GM13976 (cell line): ENCODE measurements at regions not wholly inside any gene's neighbourhood (a gene's known extent, or its start where the extent isn't known, plus 50 kb on each side); places are given as distances from the start of the nearest gene placed in this dataset.
"Not testable (repeated sequence)": the region's sequence is repeated elsewhere in the genome, so short reads cannot be mapped to it uniquely, and the experiment has no call there.

Source experiments
- DNase-seq: peaks from one replicate; pipeline ENCODE4 v3.0.0; 2012; ENCODE audit warnings: low spot score
- CTCF ChIP-seq: IDR thresholded peaks from 2 replicates; pipeline ENCODE4 v1.5.1; 2012; ENCODE audit warnings: borderline replicate concordance, mild to moderate bottlenecking; ENCODE audit not compliant: insufficient read depth; ENCODE audit errors: extremely low read depth, missing control alignments, control extremely low read depth
- in situ Hi-C: fragments of 300-500 bp; cut with MboI; formaldehyde crosslinking; loops from one replicate; pipeline ENCODE4 v1.12.0; 2022; ENCODE audit warnings: low sequenced_read_pairs, mixed read lengths, inconsistent platforms; ENCODE audit not compliant: unreplicated experiment

GRCh38 chr11:97895572-97895971 is 1125.2 kb upstream of the CNTN5 start:
- TF ChIP-seq CTCF = no peak
- no peak for DNase-seq
- in situ Hi-C loops = no loop called here

- DNase-seq = no peak
- in situ Hi-C loops = no loop called here
- TF ChIP-seq CTCF = no peak
Measured at GRCh38 chr11:97902828-97903227, 1117.9 kb upstream of the CNTN5 start.

GRCh38 chr11:97905101-97905500 is 1115.6 kb upstream of the CNTN5 start:
- in situ Hi-C loops = no loop called here
- no peak for DNase-seq
- no peak for TF ChIP-seq CTCF

- no peak for DNase-seq
- in situ Hi-C loops = no loop called here
- no peak for TF ChIP-seq CTCF
Measured at GRCh38 chr11:97905671-97906070, 1115.1 kb upstream of the CNTN5 start.

GRCh38 chr11:97908354-97908753 is 1112.4 kb upstream of the CNTN5 start:
- DNase-seq = no peak
- in situ Hi-C loops = no loop called here
- no peak for TF ChIP-seq CTCF

- DNase-seq = no peak
- in situ Hi-C loops = no loop called here
- no peak for TF ChIP-seq CTCF
Measured at GRCh38 chr11:97909614-97910399, 1110.9 kb upstream of the CNTN5 start.

- no peak for DNase-seq
- in situ Hi-C loops = no loop called here
- no peak for TF ChIP-seq CTCF
Measured at GRCh38 chr11:97912629-97913028, 1108.1 kb upstream of the CNTN5 start.

GRCh38 chr11:97922933-97923332 is 1097.8 kb upstream of the CNTN5 start:
- DNase-seq, in situ Hi-C loops: not testable (repeated sequence)
